ENCODE measurements at regions not wholly inside any gene's neighbourhood (a gene's known extent, or its start where the extent isn't known, plus 50 kb on each side); places are given as distances from the start of the nearest gene placed in this dataset.
"Not testable (repeated sequence)": the region's sequence is repeated elsewhere in the genome, so short reads cannot be mapped to it uniquely, and the experiment has no call there.

DNA sequence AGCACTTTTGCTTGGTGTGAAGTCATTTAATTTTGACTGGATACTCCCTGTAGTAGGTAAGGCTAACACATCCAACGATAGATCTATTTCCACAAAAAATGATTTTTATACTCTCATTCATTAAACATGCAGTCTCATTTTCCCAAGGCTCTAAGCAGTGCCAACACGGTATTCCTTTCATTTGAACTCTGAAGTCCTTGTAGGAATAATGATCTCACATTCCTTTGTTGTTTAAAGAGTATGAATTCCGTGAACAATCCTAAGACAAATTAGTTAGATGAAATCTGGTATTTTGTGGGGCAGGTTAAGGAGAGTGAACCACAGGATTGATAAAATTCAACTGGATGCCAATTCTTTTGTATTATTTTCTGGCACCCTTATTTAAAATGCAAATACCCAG is 66.6 kb downstream of the LACC1 start:
- DNase-seq (ENCODE audit: low spot score): no peak

DNA sequence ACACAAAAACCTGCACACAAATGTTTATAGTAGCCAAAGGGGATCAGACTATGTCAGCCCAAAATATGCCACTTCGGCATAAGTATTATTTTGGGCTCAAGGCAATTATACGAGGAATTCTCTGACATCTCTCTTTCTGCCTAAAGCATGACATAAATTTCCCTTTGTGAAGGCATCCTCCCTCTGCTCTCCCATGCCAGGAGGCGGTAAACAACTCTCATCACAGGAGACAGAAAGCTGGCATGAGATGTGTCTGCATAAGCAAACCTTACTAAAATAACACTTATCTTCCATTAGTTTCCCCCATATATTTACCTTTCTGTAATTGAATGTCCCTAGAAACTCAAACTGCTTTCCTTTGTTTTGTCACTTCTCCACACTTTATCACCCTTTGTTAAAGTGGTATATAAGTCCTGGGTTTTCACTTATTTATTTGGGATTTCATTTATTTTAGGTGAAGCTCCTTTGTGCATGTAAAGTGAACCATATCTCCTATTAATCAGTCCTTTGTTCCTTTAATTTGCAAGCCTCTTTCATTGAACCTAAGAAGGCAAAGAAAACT is 68.3 kb downstream of the LACC1 start:
- DNase-seq (ENCODE audit: low spot score): no peak

GRCh38 chr13:43953370-43953769 is 73.7 kb downstream of the LACC1 start:
- no peak for DNase-seq (ENCODE audit: low spot score)

GRCh38 chr13:43956975-43957374 is 77.3 kb downstream of the LACC1 start:
- not testable (repeated sequence) for DNase-seq (ENCODE audit: low spot score)

DNA sequence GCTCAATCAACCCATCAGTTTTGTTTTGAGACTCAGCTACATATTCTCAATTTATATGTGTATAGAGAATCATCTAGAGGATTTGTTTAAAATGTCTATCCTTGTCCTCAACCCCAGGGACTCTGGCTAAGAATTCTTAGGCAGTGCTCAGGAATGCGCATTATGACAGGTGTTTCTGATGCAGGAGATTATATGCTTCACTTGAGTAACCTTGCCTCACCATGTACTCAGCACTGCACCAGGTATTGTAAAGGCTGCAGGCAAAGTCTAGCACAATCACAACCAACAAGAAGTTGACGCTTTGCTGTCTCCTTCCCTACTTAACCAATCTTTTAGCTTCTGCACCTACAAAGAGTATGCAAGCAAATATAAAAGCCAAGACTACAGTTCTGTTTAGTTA is 79.6 kb downstream of the LACC1 start:
- DNase-seq (ENCODE audit: low spot score): no peak

GRCh38 chr13:43961909-43962308 is 82.2 kb downstream of the LACC1 start:
- no peak for DNase-seq (ENCODE audit: low spot score)

GRCh38 chr13:43963726-43964125 is 84.0 kb downstream of the LACC1 start:
- DNase-seq (ENCODE audit: low spot score): no peak

DNA sequence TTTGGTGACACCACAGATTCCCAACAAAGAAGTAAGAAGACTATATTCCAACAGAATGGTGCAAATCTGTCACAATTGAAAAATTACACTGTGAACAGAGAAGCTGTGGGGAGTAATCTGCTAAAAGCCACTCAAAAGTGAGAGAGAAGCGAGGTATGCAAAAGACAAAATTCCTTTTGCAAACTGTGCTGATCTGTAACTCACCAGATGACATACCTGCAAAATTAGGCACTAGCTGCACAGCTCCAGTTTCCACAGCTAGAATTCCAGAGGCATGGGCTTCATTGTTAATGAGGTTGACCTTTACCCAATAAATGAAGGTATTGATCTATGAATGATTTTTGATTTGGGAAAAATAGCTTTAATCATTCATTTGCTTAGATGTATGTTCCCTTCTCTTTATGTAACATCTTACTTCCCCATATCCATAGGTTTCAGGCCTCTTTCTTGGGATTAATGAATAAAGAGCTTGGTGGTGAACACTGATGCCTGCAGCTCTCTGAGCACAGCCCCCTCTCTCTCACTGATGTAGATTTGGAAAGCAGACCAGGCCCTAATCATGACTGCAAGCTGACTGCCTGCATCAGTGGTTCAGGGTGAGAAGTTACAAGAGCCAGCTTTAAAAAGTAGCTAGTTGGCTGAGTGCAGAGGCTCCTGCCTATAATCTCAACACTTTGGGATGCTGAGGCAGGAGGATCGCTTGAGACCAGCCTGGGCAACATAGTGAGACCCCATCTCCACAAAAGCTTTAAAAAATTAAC is 85.2 kb downstream of the LACC1 start:
- no peak for DNase-seq (ENCODE audit: low spot score)

- DNase-seq (ENCODE audit: low spot score): no peak
Measured at GRCh38 chr13:43965459-43965845, 85.7 kb downstream of the LACC1 start.

DNA sequence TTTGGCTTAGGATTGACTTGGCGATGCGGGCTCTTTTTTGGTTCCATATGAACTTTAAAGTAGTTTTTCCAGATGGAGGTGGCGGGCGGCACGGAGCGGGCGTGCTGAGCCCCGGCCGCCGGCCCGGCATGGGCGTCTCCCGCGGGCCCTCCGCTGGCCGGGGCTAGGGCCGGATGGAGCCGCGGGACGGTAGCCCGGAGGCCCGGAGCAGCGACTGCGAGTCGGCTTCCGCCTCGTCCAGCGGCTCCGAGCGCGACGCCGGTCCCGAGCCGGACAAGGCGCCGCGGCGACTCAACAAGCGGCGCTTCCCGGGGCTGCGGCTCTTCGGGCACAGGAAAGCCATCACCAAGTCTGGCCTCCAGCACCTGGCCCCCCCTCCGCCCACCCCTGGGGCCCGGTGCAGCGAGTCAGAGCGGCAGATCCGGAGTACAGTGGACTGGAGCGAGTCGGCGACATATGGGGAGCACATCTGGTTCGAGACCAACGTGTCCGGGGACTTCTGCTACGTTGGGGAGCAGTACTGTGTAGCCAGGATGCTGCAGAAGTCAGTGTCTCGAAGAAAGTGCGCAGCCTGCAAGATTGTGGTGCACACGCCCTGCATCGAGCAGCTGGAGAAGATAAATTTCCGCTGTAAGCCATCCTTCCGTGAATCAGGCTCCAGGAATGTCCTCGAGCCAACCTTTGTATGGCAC is 88.7 kb downstream of the LACC1 start:
- not testable (repeated sequence) for DNase-seq (ENCODE audit: low spot score)

DNA sequence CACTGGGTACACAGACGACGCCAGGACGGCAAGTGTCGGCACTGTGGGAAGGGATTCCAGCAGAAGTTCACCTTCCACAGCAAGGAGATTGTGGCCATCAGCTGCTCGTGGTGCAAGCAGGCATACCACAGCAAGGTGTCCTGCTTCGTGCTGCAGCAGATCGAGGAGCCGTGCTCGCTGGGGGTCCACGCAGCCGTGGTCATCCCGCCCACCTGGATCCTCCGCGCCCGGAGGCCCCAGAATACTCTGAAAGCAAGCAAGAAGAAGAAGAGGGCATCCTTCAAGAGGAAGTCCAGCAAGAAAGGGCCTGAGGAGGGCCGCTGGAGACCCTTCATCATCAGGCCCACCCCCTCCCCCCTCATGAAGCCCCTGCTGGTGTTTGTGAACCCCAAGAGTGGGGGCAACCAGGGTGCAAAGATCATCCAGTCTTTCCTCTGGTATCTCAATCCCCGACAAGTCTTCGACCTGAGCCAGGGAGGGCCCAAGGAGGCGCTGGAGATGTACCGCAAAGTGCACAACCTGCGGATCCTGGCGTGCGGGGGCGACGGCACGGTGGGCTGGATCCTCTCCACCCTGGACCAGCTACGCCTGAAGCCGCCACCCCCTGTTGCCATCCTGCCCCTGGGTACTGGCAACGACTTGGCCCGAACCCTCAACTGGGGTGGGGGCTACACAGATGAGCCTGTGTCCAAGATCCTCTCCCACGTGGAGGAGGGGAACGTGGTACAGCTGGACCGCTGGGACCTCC is 89.4 kb downstream of the LACC1 start:
- DNase-seq (ENCODE audit: low spot score): not testable (repeated sequence)

- not testable (repeated sequence) for DNase-seq (ENCODE audit: low spot score)
Measured at GRCh38 chr13:43969919-43970318, 90.2 kb downstream of the LACC1 start.

DNA sequence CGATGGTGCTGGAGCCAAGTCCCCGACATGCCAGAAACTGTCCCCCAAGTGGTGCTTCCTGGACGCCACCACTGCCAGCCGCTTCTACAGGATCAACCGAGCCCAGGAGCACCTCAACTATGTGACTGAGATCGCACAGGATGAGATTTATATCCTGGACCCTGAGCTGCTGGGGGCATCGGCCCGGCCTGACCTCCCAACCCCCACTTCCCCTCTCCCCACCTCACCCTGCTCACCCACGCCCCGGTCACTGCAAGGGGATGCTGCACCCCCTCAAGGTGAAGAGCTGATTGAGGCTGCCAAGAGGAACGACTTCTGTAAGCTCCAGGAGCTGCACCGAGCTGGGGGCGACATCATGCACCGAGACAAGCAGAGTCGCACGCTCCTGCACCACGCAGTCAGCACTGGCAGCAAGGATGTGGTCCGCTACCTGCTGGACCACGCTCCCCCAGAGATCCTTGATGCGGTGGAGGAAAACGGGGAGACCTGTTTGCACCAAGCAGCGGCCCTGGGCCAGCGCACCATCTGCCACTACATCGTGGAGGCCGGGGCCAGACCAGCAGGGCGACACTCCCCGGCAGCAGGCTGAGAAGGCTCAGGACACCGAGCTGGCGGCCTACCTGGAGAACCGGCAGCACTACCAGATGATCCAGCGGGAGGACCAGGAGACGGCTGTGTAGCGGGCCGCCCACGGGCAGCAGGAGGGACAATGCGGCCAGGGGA is 91.0 kb downstream of the LACC1 start:
- not testable (repeated sequence) for DNase-seq (ENCODE audit: low spot score)

DNA sequence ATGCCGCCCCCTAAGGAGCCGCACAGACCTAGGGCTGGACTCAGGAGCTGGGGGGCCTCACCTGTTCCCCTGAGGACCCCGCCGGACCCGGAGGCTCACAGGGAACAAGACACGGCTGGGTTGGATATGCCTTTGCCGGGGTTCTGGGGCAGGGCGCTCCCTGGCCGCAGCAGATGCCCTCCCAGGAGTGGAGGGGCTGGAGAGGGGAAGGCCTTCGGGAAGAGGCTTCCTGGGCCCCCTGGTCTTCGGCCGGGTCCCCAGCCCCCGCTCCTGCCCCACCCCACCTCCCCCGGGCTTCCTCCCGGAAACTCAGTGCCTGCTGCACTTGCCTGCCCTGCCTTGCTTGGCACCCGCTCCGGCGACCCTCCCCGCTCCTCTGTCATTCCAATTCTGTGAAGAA is 91.6 kb downstream of the LACC1 start:
- not testable (repeated sequence) for DNase-seq (ENCODE audit: low spot score)

- no peak for DNase-seq (ENCODE audit: low spot score)
Measured at GRCh38 chr13:43977911-43978310, 98.2 kb downstream of the LACC1 start.

- no peak for DNase-seq (ENCODE audit: low spot score)
Measured at GRCh38 chr13:43978688-43979087, 99.0 kb downstream of the LACC1 start.

DNA sequence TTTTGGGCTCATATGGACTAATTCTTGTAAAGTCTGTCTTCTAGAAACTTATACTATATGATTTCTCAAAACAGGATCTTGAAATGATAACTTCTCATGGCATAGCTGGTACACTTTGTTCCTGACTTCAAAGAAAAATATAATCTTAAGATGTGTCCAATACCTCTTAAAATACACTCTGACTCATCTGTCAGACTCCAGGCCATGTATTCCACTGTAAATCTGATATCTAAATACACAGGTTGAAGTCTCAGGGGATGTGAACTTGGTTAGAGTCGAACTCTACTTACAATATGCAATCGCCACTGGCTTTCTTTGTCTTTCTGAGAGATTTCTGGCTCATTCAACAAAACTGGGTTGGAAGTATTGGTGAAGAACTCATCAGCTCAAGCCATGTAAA is 99.8 kb downstream of the LACC1 start:
- DNase-seq (ENCODE audit: low spot score): no peak

DNA sequence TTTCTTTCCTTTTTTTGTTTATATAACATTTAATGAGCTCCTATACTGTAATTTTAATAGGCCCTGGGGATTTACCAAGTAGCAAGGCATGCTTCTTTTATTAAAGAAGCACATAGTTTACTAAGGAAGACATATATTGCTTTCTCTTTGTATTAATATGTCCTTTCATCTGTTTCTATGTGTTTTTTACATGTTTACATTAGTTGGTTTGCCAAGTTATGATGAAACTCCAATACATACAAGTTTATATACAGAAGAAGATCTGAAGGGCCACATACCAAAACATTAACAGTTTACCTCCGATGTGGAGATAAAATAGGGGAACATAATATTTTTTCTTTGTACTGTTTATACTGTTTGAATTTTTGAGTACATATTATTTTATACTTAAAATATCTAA is 100.9 kb downstream of the LACC1 start:
- DNase-seq (ENCODE audit: low spot score): no peak

GRCh38 chr13:43981091-43981490 is 101.4 kb downstream of the LACC1 start:
- DNase-seq (ENCODE audit: low spot score): no peak

DNA sequence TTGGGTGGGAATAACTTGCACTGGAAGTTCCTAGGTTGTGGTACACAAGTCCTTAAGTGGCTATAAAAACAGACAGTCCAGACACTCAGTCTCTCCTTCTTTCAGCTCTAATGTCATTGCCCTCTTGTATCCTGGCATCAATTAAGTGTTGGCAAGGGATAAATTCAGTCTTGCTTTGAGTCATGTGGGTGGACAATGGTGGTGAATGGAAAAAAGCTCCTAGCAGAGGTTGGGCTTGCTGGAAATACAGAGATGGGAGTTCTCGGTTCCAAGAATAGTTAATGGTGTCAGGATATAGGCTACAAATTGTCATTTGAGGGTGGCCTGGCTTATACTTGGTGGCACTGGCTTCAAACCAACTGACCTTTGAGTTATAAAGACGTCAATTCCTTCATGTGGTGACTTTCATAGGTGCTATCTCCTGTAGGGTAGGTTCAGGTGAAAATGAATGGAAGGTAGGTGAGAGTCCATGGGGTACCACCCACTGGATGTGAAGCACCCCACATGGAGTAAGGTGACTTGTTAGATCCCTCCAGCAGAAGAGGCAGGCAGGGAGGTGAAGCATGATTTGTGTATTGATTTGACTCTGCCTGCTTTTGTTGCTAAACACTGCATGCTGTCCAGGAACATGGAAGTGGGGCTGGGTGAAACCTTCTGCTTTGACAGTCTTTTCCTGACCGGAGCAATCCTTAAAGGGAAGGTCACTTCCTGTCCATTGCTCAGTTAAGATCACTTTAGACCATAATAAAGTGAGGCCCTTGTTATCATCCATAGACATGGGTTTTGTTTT is 102.0 kb downstream of the LACC1 start:
- no peak for DNase-seq (ENCODE audit: low spot score)

GRCh38 chr13:43983373-43983772 is 103.7 kb downstream of the LACC1 start:
- DNase-seq (ENCODE audit: low spot score): no peak

Measured in LoVo (cell line).